ENCODE measurements at regions not wholly inside any gene's neighbourhood (a gene's known extent, or its start where the extent isn't known, plus 50 kb on each side); places are given as distances from the start of the nearest gene placed in this dataset.

- H3K27ac Mint-ChIP-seq (ENCODE audit: unreplicated experiment) = no peak overlapping the region
- H3K4me3 Mint-ChIP-seq (ENCODE audit: unreplicated experiment) = no peak overlapping the region
- no peak for TF ChIP-seq CTCF (IDR thresholded peaks at IDR 0.05)
- H3K36me3 Mint-ChIP-seq (ENCODE audit: low read depth) = no peaks in the 10 kb centered on the region
- no peaks in the 10 kb centered on the region for H3K9me3 Mint-ChIP-seq (ENCODE audit: low read depth)
- no peak for DNase-seq (ENCODE audit: low spot score)
- peaks cover 24% of the 10 kb centered on the region for H3K4me1 Mint-ChIP-seq (ENCODE audit: low read depth)
- peaks cover 8% of the 10 kb centered on the region for H3K27me3 Mint-ChIP-seq (ENCODE audit: low read depth)
These were observed 420.5 kb upstream of the NAALADL2 start for GRCh38 chr3:174438501-174439145.

GRCh38 chr3:174439331-174440252, 419.5 kb upstream of the NAALADL2 start:
- Mint-ChIP-seq H3K4me1 (ENCODE audit: low read depth) (peaks cover 24% of the 10 kb centered on the region), H3K27me3 (ENCODE audit: low read depth) (peaks cover 4% of the 10 kb centered on the region), H3K27ac (ENCODE audit: unreplicated experiment) (peak overlapping the region; percentile 94), H3K36me3 (ENCODE audit: low read depth) (no peaks in the 10 kb centered on the region), H3K4me3 (ENCODE audit: unreplicated experiment) (peak overlapping the region; percentile 84), H3K9me3 (ENCODE audit: low read depth) (no peaks in the 10 kb centered on the region)
- TF ChIP-seq CTCF (IDR thresholded peaks at IDR 0.05) = no peak
- DNase-seq (ENCODE audit: low spot score) = no peak

DNA sequence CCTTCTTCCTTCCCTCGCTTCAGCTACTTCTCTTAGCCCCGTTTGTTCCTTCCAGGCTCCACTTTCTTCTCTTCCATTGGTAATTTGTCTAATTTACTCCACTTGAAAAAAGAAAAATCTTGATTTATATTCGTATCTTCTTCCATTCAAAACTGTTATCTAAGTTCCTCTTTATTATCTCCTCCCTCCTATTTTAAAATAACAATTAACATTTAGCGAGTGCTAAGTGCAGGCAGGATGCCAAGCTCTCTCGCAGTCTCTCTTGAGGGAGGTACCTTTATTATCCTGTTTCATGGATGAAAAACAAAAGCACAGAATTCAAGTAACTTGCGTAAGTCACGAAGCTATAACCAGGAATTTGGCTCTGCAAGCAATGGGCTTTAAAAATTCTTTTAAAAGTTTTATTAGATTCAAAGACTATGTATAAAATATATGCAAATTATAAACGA, 418.9 kb upstream of the NAALADL2 start:
- H3K36me3 Mint-ChIP-seq (ENCODE audit: low read depth) = no peaks in the 10 kb centered on the region

GRCh38 chr3:174440741-174441587, 418.2 kb upstream of the NAALADL2 start:
- Mint-ChIP-seq H3K4me3 (ENCODE audit: unreplicated experiment) (peak overlapping the region; percentile 84), H3K36me3 (ENCODE audit: low read depth) (no peaks in the 10 kb centered on the region), H3K9me3 (ENCODE audit: low read depth) (no peaks in the 10 kb centered on the region), H3K4me1 (ENCODE audit: low read depth) (peaks cover 24% of the 10 kb centered on the region), H3K27ac (ENCODE audit: unreplicated experiment) (peak overlapping the region; percentile 94), H3K27me3 (ENCODE audit: low read depth) (peaks cover 2% of the 10 kb centered on the region)
- peak; percentile 96 for DNase-seq (ENCODE audit: low spot score)
- TF ChIP-seq CTCF (IDR thresholded peaks at IDR 0.05) = peak; percentile 59

More for the DNA sequence above, 418.9 kb upstream of the NAALADL2 start:
- Mint-ChIP-seq H3K4me1 (ENCODE audit: low read depth) (peaks cover 24% of the 10 kb centered on the region), H3K9me3 (ENCODE audit: low read depth) (no peaks in the 10 kb centered on the region), H3K4me3 (ENCODE audit: unreplicated experiment) (peak overlapping the region; percentile 84), H3K27me3 (ENCODE audit: low read depth) (peaks cover 4% of the 10 kb centered on the region), H3K27ac (ENCODE audit: unreplicated experiment) (peak overlapping the region; percentile 94)
- TF ChIP-seq CTCF (IDR thresholded peaks at IDR 0.05) = no peak
- no peak for DNase-seq (ENCODE audit: low spot score)

All from chondrocyte (in vitro differentiated cells).